H1 (cell line): ENCODE measurements at regions not wholly inside any gene's neighbourhood (a gene's known extent, or its start where the extent isn't known, plus 50 kb on each side); places are given as distances from the start of the nearest gene placed in this dataset.

Experiments
- CTCF ChIA-PET: fragments of 300-600 bp; sonication (Branson Sonifier 250); formaldehyde crosslinking; loops from one replicate; lab custom pipeline; 2021; ENCODE audit not compliant: partially characterized antibody; lab: Charles Lee
- POLR2A ChIA-PET: fragments of 300-600 bp; sonication (Branson Sonifier 250); formaldehyde crosslinking; loops from one replicate; lab custom pipeline; 2021; ENCODE audit warnings: inconsistent platforms; ENCODE audit not compliant: partially characterized antibody; lab: Charles Lee
- DNase-seq, 2 experiments: peaks; one replicate each; pipeline versions ENCODE4 v3.0.0 to v3.0.0-alpha.2; 2010 to 2022; ENCODE audit warnings: low spot score in 2 of 2, low read depth in 1 of 2, mixed read lengths in 1 of 2
- FAIRE-seq: peaks from 2 replicates; lab custom pipeline; 2011; peaks lifted over from hg19 to GRCh38; lab: Jason Lieb, UNC
- H2AFZ ChIP-seq: 2 replicates; pipeline ENCODE4 v1.8.1; 2012; ENCODE audit warnings: low read length, inconsistent platforms
- H2AK5ac ChIP-seq: 2 replicates; pipeline ENCODE4 v1.6.1; 2013; ENCODE audit warnings: low read depth, low read length
- H2BK120ac ChIP-seq: replicated peaks from 2 replicates; pipeline ENCODE3; 2013; ENCODE audit warnings: low read depth, low read length, inconsistent platforms
- H2BK12ac ChIP-seq: 2 replicates; pipeline ENCODE4 v1.6.1; 2013; ENCODE audit warnings: low read depth, low read length
- H2BK15ac ChIP-seq: 2 replicates; pipeline ENCODE4 v1.6.1; 2013; ENCODE audit warnings: low read length
- H2BK20ac ChIP-seq: 2 replicates; pipeline ENCODE4 v1.6.1; 2013; ENCODE audit warnings: low read length
- H2BK5ac ChIP-seq: 2 replicates; pipeline ENCODE4 v1.6.1; 2013; ENCODE audit warnings: low read depth, low read length
- H3K14ac ChIP-seq: 2 replicates; pipeline ENCODE4 v1.6.1; 2013; ENCODE audit warnings: inconsistent platforms; ENCODE audit not compliant: insufficient read length
- H3K18ac ChIP-seq: 2 replicates; pipeline ENCODE4 v1.6.1; 2013; ENCODE audit warnings: low read length; ENCODE audit errors: extremely low read depth
- H3K23ac ChIP-seq: 2 replicates; pipeline ENCODE4 v1.6.1; 2013; ENCODE audit warnings: inconsistent platforms; ENCODE audit not compliant: insufficient read length
- H3K23me2 ChIP-seq: 2 replicates; pipeline ENCODE4 v1.6.1; 2013; ENCODE audit warnings: low read depth, low read length
- H3K27ac ChIP-seq: 2 replicates; pipeline ENCODE4 v1.6.1; 2011; ENCODE audit warnings: low read depth, low read length, inconsistent platforms
- H3K27me3 ChIP-seq, 4 experiments: replicated peaks in 1 of 4; 1 replicate in 1 of 4; 2 replicates in 3 of 4; pipeline versions ENCODE4 v1.6.1 to v1.8.1; 2011 to 2013; ENCODE audit warnings: low read length in 3 of 4, mild to moderate bottlenecking in 3 of 4, inconsistent platforms in 2 of 4, mixed read lengths in 2 of 4, moderate library complexity in 1 of 4; ENCODE audit not compliant: control insufficient read depth in 3 of 4, insufficient read depth in 3 of 4; ENCODE audit errors: extremely low read depth in 1 of 4
- H3K36me3 ChIP-seq, 4 experiments: 2 replicates each; pipeline versions ENCODE4 v1.6.1 to v1.8.1; 2011 to 2013; ENCODE audit warnings: mild to moderate bottlenecking in 4 of 4, low read length in 3 of 4, moderate library complexity in 2 of 4, control low read depth in 1 of 4, inconsistent platforms in 1 of 4; ENCODE audit not compliant: insufficient read depth in 4 of 4, control insufficient read depth in 2 of 4
- H3K4ac ChIP-seq: replicated peaks from 2 replicates; pipeline ENCODE3; 2013; ENCODE audit warnings: low read length, low read depth, mixed read lengths, inconsistent platforms; ENCODE audit not compliant: insufficient read length
- H3K4me1 ChIP-seq, 4 experiments: replicated peaks in 1 of 4; 1 replicate in 1 of 4; 2 replicates in 3 of 4; pipeline versions ENCODE4 v1.6.1 to v1.8.1; 2011 to 2013; ENCODE audit warnings: low read length in 3 of 4, inconsistent platforms in 2 of 4, mixed read lengths in 1 of 4; ENCODE audit not compliant: insufficient read depth in 4 of 4, control insufficient read depth in 3 of 4
- H3K4me2 ChIP-seq, 2 experiments: 2 replicates each; pipeline versions ENCODE4 v1.6.1 to v1.8.1; 2011 to 2013; ENCODE audit warnings: low read depth in 2 of 2, low read length in 2 of 2, control low read depth in 1 of 2, inconsistent platforms in 1 of 2, mild to moderate bottlenecking in 1 of 2; ENCODE audit not compliant: insufficient read depth in 1 of 2
- H3K4me3 ChIP-seq, 4 experiments: fragments of 200-600, 300-600 bp in 1 of 4; sonication (generic), shearing (Covaris generic), sonication (Bioruptor Twin) in 1 of 4; 2 replicates each; pipeline versions ENCODE4 v1.5.1 to v1.8.1; 2011 to 2016; ENCODE audit warnings: low read length in 4 of 4, low read depth in 3 of 4, control low read depth in 2 of 4, inconsistent platforms in 2 of 4, mild to moderate bottlenecking in 2 of 4, mixed read lengths in 1 of 4, moderate library complexity in 1 of 4; ENCODE audit not compliant: insufficient read depth in 2 of 4; ENCODE audit errors: extremely low read depth in 1 of 4
- H3K56ac ChIP-seq: replicated peaks from 2 replicates; pipeline ENCODE3; 2013; ENCODE audit warnings: low read depth, mild to moderate bottlenecking, mixed read lengths, low read length, inconsistent platforms; ENCODE audit not compliant: insufficient read length
- H3K79me1 ChIP-seq: 2 replicates; pipeline ENCODE4 v1.6.1; 2013; ENCODE audit warnings: low read depth, low read length, control low read depth
- H3K79me2 ChIP-seq, 2 experiments: 2 replicates each; pipeline versions ENCODE4 v1.6.1 to v1.8.1; 2012 to 2013; ENCODE audit warnings: low read length in 2 of 2, mild to moderate bottlenecking in 2 of 2, inconsistent platforms in 1 of 2; ENCODE audit not compliant: insufficient read depth in 2 of 2, control insufficient read depth in 1 of 2
- H3K9ac ChIP-seq, 4 experiments: replicated peaks in 1 of 4; 1 replicate in 1 of 4; 2 replicates in 3 of 4; pipeline versions ENCODE4 v1.6.1 to v1.8.1; 2011 to 2013; ENCODE audit warnings: low read depth in 3 of 4, low read length in 3 of 4, control low read depth in 2 of 4, mild to moderate bottlenecking in 2 of 4, moderate library complexity in 2 of 4, inconsistent platforms in 1 of 4; ENCODE audit errors: extremely low read depth in 1 of 4
- H3K9me3 ChIP-seq, 2 experiments: 2 replicates each; pipeline versions ENCODE4 v1.6.1 to v1.8.1; 2012 to 2013; ENCODE audit warnings: mild to moderate bottlenecking in 2 of 2, moderate library complexity in 2 of 2, control low read depth in 1 of 2, inconsistent platforms in 1 of 2, low read depth in 1 of 2, low read length in 1 of 2, mixed read lengths in 1 of 2; ENCODE audit not compliant: insufficient read depth in 2 of 2
- H4K20me1 ChIP-seq, 2 experiments: replicated peaks in 1 of 2; 2 replicates each; pipeline versions ENCODE3 to v1.8.1; 2011 to 2013; ENCODE audit warnings: inconsistent platforms in 2 of 2, low read length in 2 of 2, mild to moderate bottlenecking in 1 of 2; ENCODE audit not compliant: insufficient read depth in 2 of 2, control insufficient read depth in 1 of 2
- H4K5ac ChIP-seq: 2 replicates; pipeline ENCODE4 v1.6.1; 2013; ENCODE audit warnings: low read length, low read depth, mixed read lengths, inconsistent platforms; ENCODE audit not compliant: insufficient read length
- H4K8ac ChIP-seq: 2 replicates; pipeline ENCODE4 v1.8.0; 2013; ENCODE audit warnings: mild to moderate bottlenecking, moderate library complexity, low read length, inconsistent platforms; ENCODE audit not compliant: insufficient read depth; ENCODE audit errors: extremely low read depth
- H4K91ac ChIP-seq: replicated peaks from 2 replicates; pipeline ENCODE3; 2013; ENCODE audit warnings: low read length, mixed read lengths, inconsistent platforms; ENCODE audit not compliant: insufficient read length
- ASH2L ChIP-seq: fragments of 200-600, 300-600 bp; sonication (generic); IDR thresholded peaks from one replicate; pipeline ENCODE4 v1.7.1; 2017; ENCODE audit warnings: low read length
- EP300 ChIP-seq, 2 experiments: IDR thresholded peaks; 1 replicate in 1 of 2; 2 replicates in 1 of 2; pipeline ENCODE4 v1.6.1; 2011 to 2012; ENCODE audit warnings: low read depth in 2 of 2, low read length in 2 of 2, mild to moderate bottlenecking in 2 of 2, borderline replicate concordance in 1 of 2, inconsistent platforms in 1 of 2, moderate library complexity in 1 of 2
- FOSL1 ChIP-seq: IDR thresholded peaks from 2 replicates; pipeline ENCODE4 v1.6.1; 2011; ENCODE audit warnings: mild to moderate bottlenecking, low read depth, low read length, moderate library complexity; ENCODE audit not compliant: insufficient read depth
- HDAC6 ChIP-seq: IDR thresholded peaks from one replicate; pipeline ENCODE4 v1.7.1; 2012; ENCODE audit warnings: low read depth, mild to moderate bottlenecking, inconsistent platforms, low read length, moderate library complexity
- JUN ChIP-seq: IDR thresholded peaks from 2 replicates; pipeline ENCODE4 v1.6.1; 2011; ENCODE audit warnings: low read depth, mild to moderate bottlenecking, improper control_type of control experiment, low read length
- KDM1A ChIP-seq: fragments of 200-600, 300-600 bp; sonication (generic); IDR thresholded peaks from 2 replicates; pipeline ENCODE4 v1.7.1; 2016; ENCODE audit warnings: mild to moderate bottlenecking, low read length, borderline replicate concordance
- RAD21 ChIP-seq, 2 experiments: IDR thresholded peaks in 1 of 2; conservative IDR thresholded peaks in 1 of 2; 2 replicates each; pipeline ENCODE4 v1.6.1; 2011; ENCODE audit warnings: low read depth in 2 of 2, low read length in 2 of 2, improper control_type of control experiment in 1 of 2, inconsistent platforms in 1 of 2, mild to moderate bottlenecking in 1 of 2, moderate library complexity in 1 of 2
- RFX5 ChIP-seq: IDR thresholded peaks from 2 replicates; pipeline ENCODE4 v1.6.1; 2011; ENCODE audit warnings: low read depth, low read length, improper control_type of control experiment, borderline replicate concordance
- SP4 ChIP-seq: IDR thresholded peaks from 2 replicates; pipeline ENCODE4 v1.6.1; 2012; ENCODE audit warnings: low read length, inconsistent platforms
- SRF ChIP-seq: IDR thresholded peaks from 2 replicates; pipeline ENCODE4 v1.6.1; 2011; ENCODE audit warnings: mild to moderate bottlenecking, low read depth, low read length, moderate library complexity
- WGBS, 2 experiments: shearing (Covaris generic) in 1 of 2; methylation state at CpG; one replicate each; pipeline versions ENCODE4 v1.1.6 to v1.1.7; 2013 to 2015; ENCODE audit warnings: low lambda C conversion rate in 2 of 2, mixed read lengths in 2 of 2, inconsistent platforms in 1 of 2, low coverage in 1 of 2, missing lambda C conversion rate in 1 of 2; ENCODE audit not compliant: insufficient replicate concordance in 2 of 2, insufficient coverage in 1 of 2, insufficient read length in 1 of 2; ENCODE audit errors: extremely low coverage in 1 of 2, missing lambda C conversion rate in 1 of 2; 5-methylcytosine and 5-hydroxymethylcytosine counted together
- TF ChIP-seq, protein P1 (sequence below): IDR thresholded peaks from 2 replicates; pipeline ENCODE4 v1.6.1; 2012; ENCODE audit warnings: inconsistent platforms
- TF ChIP-seq, protein P2 (sequence below): IDR thresholded peaks from 2 replicates; pipeline ENCODE4 v1.6.1; 2012; ENCODE audit warnings: low read length, inconsistent platforms

GRCh38 chr3:64824394-64824909, 136.7 kb upstream of the ADAMTS9 start:
- Histone ChIP-seq H3K56ac (no peak overlapping the region), H3K4me2 (no peak overlapping the region), H3K18ac (no peak overlapping the region), H2BK20ac (no peak overlapping the region), H3K79me1 (no peaks in the 10 kb centered on the region), H2AK5ac (no peak overlapping the region), H3K4me3 (no peak overlapping the region), H3K27me3 (no peaks in the 10 kb centered on the region), H2BK15ac (no peak overlapping the region), H4K91ac (no peak overlapping the region), H3K4ac (no peak overlapping the region), H4K20me1 (no peaks in the 10 kb centered on the region), H3K36me3 (no peaks in the 10 kb centered on the region), H3K23ac (no peak overlapping the region), H2BK5ac (no peak overlapping the region), H3K23me2 (no peaks in the 10 kb centered on the region), H2BK12ac (no peak overlapping the region), H3K27ac (no peak overlapping the region), H3K14ac (no peak overlapping the region), H3K79me2 (no peaks in the 10 kb centered on the region), H4K5ac (no peak overlapping the region), H2AFZ (no peak overlapping the region), H3K4me1 (no peaks in the 10 kb centered on the region), H3K9ac (no peak overlapping the region), H3K9me3 (no peaks in the 10 kb centered on the region), H2BK120ac (no peak overlapping the region), H4K8ac (no peak overlapping the region)
- ChIA-PET POLR2A (no interaction called here), CTCF (no interaction called here)
- 91% methylated on average over 4 of the region's 4 CpGs; no CpG with 5 or more reads in 1 of the 2 experiments for WGBS, 2 experiments
- DNase-seq: no peak
- no peak for FAIRE-seq
- TF ChIP-seq HDAC6: no peak
- TF ChIP-seq ASH2L: no peak
- TF ChIP-seq SP4: no peak
- TF ChIP-seq, protein P1, sequence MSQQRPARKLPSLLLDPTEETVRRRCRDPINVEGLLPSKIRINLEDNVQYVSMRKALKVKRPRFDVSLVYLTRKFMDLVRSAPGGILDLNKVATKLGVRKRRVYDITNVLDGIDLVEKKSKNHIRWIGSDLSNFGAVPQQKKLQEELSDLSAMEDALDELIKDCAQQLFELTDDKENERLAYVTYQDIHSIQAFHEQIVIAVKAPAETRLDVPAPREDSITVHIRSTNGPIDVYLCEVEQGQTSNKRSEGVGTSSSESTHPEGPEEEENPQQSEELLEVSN: no peak
- TF ChIP-seq FOSL1: no peak
- TF ChIP-seq EP300 (IDR thresholded peaks at IDR 0.05; ENCODE audit: borderline replicate concordance in 1 of 2, low read depth in 2 of 2, low read length in 2 of 2): no peak
- TF ChIP-seq RFX5: no peak
- no peak for TF ChIP-seq KDM1A
- TF ChIP-seq JUN: no peak
- no peak for TF ChIP-seq SRF
- no peak for TF ChIP-seq RAD21 (IDR thresholded peaks at IDR 0.05 in 1 of 2, conservative IDR thresholded peaks at IDR 0.05 in 1 of 2; ENCODE audit: low read depth in 2 of 2, low read length in 2 of 2)
- TF ChIP-seq, protein P2, sequence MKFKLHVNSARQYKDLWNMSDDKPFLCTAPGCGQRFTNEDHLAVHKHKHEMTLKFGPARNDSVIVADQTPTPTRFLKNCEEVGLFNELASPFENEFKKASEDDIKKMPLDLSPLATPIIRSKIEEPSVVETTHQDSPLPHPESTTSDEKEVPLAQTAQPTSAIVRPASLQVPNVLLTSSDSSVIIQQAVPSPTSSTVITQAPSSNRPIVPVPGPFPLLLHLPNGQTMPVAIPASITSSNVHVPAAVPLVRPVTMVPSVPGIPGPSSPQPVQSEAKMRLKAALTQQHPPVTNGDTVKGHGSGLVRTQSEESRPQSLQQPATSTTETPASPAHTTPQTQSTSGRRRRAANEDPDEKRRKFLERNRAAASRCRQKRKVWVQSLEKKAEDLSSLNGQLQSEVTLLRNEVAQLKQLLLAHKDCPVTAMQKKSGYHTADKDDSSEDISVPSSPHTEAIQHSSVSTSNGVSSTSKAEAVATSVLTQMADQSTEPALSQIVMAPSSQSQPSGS: no peak
